GM12878 (cell line): ENCODE measurements at regions not wholly inside any gene's neighbourhood (a gene's known extent, or its start where the extent isn't known, plus 50 kb on each side); places are given as distances from the start of the nearest gene placed in this dataset.

ENCODE experiments used
- EZH2 ChIP-seq: IDR thresholded peaks from 2 replicates; pipeline ENCODE4 v1.6.1; 2012; ENCODE audit warnings: low read depth, mild to moderate bottlenecking, control low read depth, inconsistent platforms, low read length, borderline replicate concordance; ENCODE audit not compliant: control insufficient read depth
- TF ChIP-seq, protein P1 (sequence below), 3 experiments: IDR thresholded peaks in 2 of 3; conservative IDR thresholded peaks in 1 of 3; 2 replicates each; pipeline ENCODE4 v1.5.1; 2011; ENCODE audit warnings: low read depth in 3 of 3, low read length in 3 of 3, mild to moderate bottlenecking in 3 of 3, control low read depth in 2 of 3, moderate library complexity in 2 of 3, inconsistent platforms in 1 of 3, mixed read lengths in 1 of 3; ENCODE audit not compliant: control insufficient read depth in 2 of 3, insufficient read depth in 1 of 3; ENCODE audit errors: extremely low read depth in 1 of 3
- TF ChIP-seq, protein P2 (sequence below): fragments of 450-650 bp; formaldehyde crosslinking; IDR thresholded peaks from 2 replicates; pipeline ENCODE4 v1.4.0; 2020; ENCODE audit warnings: mild to moderate bottlenecking, moderate library complexity
- TF ChIP-seq, protein P3 (sequence below): IDR thresholded peaks from 2 replicates; pipeline ENCODE4 v1.6.1; 2012; ENCODE audit warnings: low read depth, low read length, improper control_type of control experiment

GRCh38 chr2:175626796-175627195 is 375.3 kb downstream of the LNPK start:
- TF ChIP-seq, protein P1, sequence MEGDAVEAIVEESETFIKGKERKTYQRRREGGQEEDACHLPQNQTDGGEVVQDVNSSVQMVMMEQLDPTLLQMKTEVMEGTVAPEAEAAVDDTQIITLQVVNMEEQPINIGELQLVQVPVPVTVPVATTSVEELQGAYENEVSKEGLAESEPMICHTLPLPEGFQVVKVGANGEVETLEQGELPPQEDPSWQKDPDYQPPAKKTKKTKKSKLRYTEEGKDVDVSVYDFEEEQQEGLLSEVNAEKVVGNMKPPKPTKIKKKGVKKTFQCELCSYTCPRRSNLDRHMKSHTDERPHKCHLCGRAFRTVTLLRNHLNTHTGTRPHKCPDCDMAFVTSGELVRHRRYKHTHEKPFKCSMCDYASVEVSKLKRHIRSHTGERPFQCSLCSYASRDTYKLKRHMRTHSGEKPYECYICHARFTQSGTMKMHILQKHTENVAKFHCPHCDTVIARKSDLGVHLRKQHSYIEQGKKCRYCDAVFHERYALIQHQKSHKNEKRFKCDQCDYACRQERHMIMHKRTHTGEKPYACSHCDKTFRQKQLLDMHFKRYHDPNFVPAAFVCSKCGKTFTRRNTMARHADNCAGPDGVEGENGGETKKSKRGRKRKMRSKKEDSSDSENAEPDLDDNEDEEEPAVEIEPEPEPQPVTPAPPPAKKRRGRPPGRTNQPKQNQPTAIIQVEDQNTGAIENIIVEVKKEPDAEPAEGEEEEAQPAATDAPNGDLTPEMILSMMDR (IDR thresholded peaks at IDR 0.05 in 2 of 3, conservative IDR thresholded peaks at IDR 0.05 in 1 of 3; ENCODE audit: control insufficient read depth in 2 of 3, extremely low read depth in 1 of 3, insufficient read depth in 1 of 3, low read depth in 3 of 3, low read length in 3 of 3): no peak
- TF ChIP-seq, protein P2, sequence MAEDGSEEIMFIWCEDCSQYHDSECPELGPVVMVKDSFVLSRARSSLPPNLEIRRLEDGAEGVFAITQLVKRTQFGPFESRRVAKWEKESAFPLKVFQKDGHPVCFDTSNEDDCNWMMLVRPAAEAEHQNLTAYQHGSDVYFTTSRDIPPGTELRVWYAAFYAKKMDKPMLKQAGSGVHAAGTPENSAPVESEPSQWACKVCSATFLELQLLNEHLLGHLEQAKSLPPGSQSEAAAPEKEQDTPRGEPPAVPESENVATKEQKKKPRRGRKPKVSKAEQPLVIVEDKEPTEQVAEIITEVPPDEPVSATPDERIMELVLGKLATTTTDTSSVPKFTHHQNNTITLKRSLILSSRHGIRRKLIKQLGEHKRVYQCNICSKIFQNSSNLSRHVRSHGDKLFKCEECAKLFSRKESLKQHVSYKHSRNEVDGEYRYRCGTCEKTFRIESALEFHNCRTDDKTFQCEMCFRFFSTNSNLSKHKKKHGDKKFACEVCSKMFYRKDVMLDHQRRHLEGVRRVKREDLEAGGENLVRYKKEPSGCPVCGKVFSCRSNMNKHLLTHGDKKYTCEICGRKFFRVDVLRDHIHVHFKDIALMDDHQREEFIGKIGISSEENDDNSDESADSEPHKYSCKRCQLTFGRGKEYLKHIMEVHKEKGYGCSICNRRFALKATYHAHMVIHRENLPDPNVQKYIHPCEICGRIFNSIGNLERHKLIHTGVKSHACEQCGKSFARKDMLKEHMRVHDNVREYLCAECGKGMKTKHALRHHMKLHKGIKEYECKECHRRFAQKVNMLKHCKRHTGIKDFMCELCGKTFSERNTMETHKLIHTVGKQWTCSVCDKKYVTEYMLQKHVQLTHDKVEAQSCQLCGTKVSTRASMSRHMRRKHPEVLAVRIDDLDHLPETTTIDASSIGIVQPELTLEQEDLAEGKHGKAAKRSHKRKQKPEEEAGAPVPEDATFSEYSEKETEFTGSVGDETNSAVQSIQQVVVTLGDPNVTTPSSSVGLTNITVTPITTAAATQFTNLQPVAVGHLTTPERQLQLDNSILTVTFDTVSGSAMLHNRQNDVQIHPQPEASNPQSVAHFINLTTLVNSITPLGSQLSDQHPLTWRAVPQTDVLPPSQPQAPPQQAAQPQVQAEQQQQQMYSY: no peak
- TF ChIP-seq, protein P3, sequence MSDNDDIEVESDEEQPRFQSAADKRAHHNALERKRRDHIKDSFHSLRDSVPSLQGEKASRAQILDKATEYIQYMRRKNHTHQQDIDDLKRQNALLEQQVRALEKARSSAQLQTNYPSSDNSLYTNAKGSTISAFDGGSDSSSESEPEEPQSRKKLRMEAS: no peak
- no peak for TF ChIP-seq EZH2
